Fibroblast of lung (primary cell): ENCODE measurements at regions not wholly inside any gene's neighbourhood (a gene's known extent, or its start where the extent isn't known, plus 50 kb on each side); places are given as distances from the start of the nearest gene placed in this dataset.

Source experiments
- CTCF ChIP-seq, 2 donors: IDR thresholded peaks in 1 of 2; conservative IDR thresholded peaks in 1 of 2; 1 replicate in 1 of 2; 2 replicates in 1 of 2; pipeline ENCODE4 v1.5.1; 2011 to 2012; ENCODE audit warnings: low read length in 2 of 2, control low read depth in 1 of 2, inconsistent platforms in 1 of 2, low read depth in 1 of 2, mild to moderate bottlenecking in 1 of 2
- EZH2 ChIP-seq: IDR thresholded peaks from 2 replicates; pipeline ENCODE4 v1.5.1; 2012; ENCODE audit warnings: low read length, control low read depth, mild to moderate bottlenecking; ENCODE audit errors: missing control alignments

DNA sequence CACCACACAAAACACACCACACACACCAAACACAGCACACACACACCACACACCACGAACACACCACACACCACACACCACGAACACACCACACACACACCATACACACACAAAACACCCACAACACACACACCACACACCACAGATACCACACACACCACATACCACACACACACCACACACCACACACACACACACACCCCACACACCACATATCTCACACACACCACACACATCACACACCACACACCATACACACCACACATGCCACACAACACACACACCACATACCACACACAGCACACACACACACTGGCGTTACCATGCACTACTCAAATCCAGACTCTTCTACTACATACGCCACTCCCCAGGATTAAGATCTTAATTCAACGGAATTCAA, 118.9 kb upstream of the THBS2 start:
- TF ChIP-seq CTCF (conservative IDR thresholded peaks at IDR 0.05 in 1 of 2, IDR thresholded peaks at IDR 0.05 in 1 of 2; ENCODE audit: low read depth in 1 of 2, low read length in 2 of 2) (no peak), EZH2 (no peak)
